Natural killer cell (primary cell): ENCODE measurements at regions not wholly inside any gene's neighbourhood (a gene's known extent, or its start where the extent isn't known, plus 50 kb on each side); places are given as distances from the start of the nearest gene placed in this dataset.

Experiments
- ATAC-seq, 3 donors: fragments of 150-1000 bp in 2 of 3; fragments of 200-7000 bp in 1 of 3; cut with Tn5 transposase; 1 replicate in 1 of 3; 2 replicates in 2 of 3; pipeline ENCODE4 v1.10.0; 2021; ENCODE audit warnings: mild to moderate bottlenecking in 2 of 3, moderate library complexity in 2 of 3
- DNase-seq, 2 donors: peaks; one replicate each; pipeline versions ENCODE4 v3.0.0 to v3.0.0-alpha.2; 2013 to 2021; ENCODE audit warnings: mixed read lengths in 1 of 2
- H3K27ac ChIP-seq: one replicate; pipeline ENCODE4 v1.5.1; 2013; ENCODE audit warnings: mild to moderate bottlenecking, low read length
- H3K27me3 ChIP-seq: one replicate; pipeline ENCODE4 v1.6.1; 2013; ENCODE audit warnings: low read length; ENCODE audit not compliant: control insufficient read depth, insufficient read depth
- H3K36me3 ChIP-seq: one replicate; pipeline ENCODE4 v1.6.1; 2013; ENCODE audit warnings: low read length; ENCODE audit not compliant: control insufficient read depth, insufficient read depth
- H3K4me1 ChIP-seq: one replicate; pipeline ENCODE4 v1.6.1; 2013; ENCODE audit warnings: low read length; ENCODE audit not compliant: control insufficient read depth, insufficient read depth
- H3K4me3 ChIP-seq: one replicate; pipeline ENCODE4 v1.5.1; 2013; ENCODE audit warnings: low read length
- H3K9me3 ChIP-seq: one replicate; pipeline ENCODE4 v1.6.1; 2013; ENCODE audit warnings: low read length; ENCODE audit not compliant: control insufficient read depth, insufficient read depth
- H3K27ac Mint-ChIP-seq, 2 donors: one replicate each; pipeline ENCODE4 v1.8.0; 2022; ENCODE audit warnings: mild to moderate bottlenecking in 2 of 2, mixed read lengths in 2 of 2, moderate library complexity in 1 of 2
- H3K27me3 Mint-ChIP-seq, 2 donors: one replicate each; pipeline ENCODE4 v1.8.0; 2022; ENCODE audit warnings: low read depth in 2 of 2, mixed read lengths in 2 of 2
- H3K36me3 Mint-ChIP-seq: one replicate; pipeline ENCODE4 v1.8.0; 2022; ENCODE audit warnings: mixed read lengths
- H3K4me1 Mint-ChIP-seq, 2 donors: one replicate each; pipeline ENCODE4 v1.8.0; 2022; ENCODE audit warnings: mixed read lengths in 2 of 2
- H3K4me3 Mint-ChIP-seq: one replicate; pipeline ENCODE4 v1.8.0; 2022; ENCODE audit warnings: mild to moderate bottlenecking, moderate library complexity, mixed read lengths
- H3K9me3 Mint-ChIP-seq, 2 donors: one replicate each; pipeline ENCODE4 v1.8.0; 2022; ENCODE audit warnings: mixed read lengths in 2 of 2
- WGBS: methylation state at CpG from one replicate; pipeline ENCODE4 v1.1.7; 2013; ENCODE audit warnings: missing lambda C conversion rate; ENCODE audit not compliant: insufficient coverage; 5-methylcytosine and 5-hydroxymethylcytosine counted together
- intact Hi-C: fragments of 100-400 bp; cut with micrococcal nuclease; formaldehyde crosslinking; loops from one replicate; pipeline ENCODE4 v1.14.2; 2022
- TF ChIP-seq, protein P1 (sequence below): fragments of 200-600 bp; IDR thresholded peaks from one replicate; pipeline ENCODE4 v1.8.0; 2022; ENCODE audit warnings: antibody characterized with exemption

DNA sequence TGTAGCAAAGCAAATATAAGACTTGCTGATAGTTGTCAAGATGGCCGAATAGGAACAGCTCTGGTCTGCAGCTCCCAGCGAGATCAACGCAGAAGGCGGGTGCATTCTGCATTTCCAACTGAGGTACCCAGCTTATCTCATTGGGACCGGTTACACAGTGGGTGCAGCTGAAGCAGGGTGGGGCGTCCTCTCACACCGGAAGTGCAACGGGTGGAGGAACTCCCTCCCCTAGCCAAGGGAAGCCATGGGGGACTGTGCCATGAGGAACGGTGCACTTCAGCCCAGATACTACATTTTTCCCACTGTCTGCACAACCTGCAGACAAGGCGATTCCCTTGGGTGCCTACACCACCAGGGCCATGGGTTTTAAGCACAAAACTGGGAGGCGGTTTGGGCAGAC, 382.3 kb upstream of the EMCN start:
- H3K9me3 Mint-ChIP-seq, result no peaks in the 10 kb centered on the region
- WGBS, result 97% methylated on average over 11 of the region's 11 CpGs
- Histone ChIP-seq H3K4me3 (no peak overlapping the region), H3K4me1 (peaks cover 4% of the 10 kb centered on the region), H3K27ac (no peak overlapping the region), H3K9me3 (no peaks in the 10 kb centered on the region), H3K27me3 (no peaks in the 10 kb centered on the region), H3K36me3 (no peaks in the 10 kb centered on the region)
- DNase-seq, result no peak
- TF ChIP-seq, protein P1, sequence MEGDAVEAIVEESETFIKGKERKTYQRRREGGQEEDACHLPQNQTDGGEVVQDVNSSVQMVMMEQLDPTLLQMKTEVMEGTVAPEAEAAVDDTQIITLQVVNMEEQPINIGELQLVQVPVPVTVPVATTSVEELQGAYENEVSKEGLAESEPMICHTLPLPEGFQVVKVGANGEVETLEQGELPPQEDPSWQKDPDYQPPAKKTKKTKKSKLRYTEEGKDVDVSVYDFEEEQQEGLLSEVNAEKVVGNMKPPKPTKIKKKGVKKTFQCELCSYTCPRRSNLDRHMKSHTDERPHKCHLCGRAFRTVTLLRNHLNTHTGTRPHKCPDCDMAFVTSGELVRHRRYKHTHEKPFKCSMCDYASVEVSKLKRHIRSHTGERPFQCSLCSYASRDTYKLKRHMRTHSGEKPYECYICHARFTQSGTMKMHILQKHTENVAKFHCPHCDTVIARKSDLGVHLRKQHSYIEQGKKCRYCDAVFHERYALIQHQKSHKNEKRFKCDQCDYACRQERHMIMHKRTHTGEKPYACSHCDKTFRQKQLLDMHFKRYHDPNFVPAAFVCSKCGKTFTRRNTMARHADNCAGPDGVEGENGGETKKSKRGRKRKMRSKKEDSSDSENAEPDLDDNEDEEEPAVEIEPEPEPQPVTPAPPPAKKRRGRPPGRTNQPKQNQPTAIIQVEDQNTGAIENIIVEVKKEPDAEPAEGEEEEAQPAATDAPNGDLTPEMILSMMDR, result no peak
- peaks cover 8 to 11% of the 10 kb centered on the region in 2 donors for H3K27me3 Mint-ChIP-seq
- no peak overlapping the region for H3K4me3 Mint-ChIP-seq
- H3K36me3 Mint-ChIP-seq, result no peaks in the 10 kb centered on the region
- H3K27ac Mint-ChIP-seq, result no peak overlapping the region
- ATAC-seq, result no peak
- peaks cover 12% of the 10 kb centered on the region in 2 donors for H3K4me1 Mint-ChIP-seq
- intact Hi-C loops, result no loop called here

DNA sequence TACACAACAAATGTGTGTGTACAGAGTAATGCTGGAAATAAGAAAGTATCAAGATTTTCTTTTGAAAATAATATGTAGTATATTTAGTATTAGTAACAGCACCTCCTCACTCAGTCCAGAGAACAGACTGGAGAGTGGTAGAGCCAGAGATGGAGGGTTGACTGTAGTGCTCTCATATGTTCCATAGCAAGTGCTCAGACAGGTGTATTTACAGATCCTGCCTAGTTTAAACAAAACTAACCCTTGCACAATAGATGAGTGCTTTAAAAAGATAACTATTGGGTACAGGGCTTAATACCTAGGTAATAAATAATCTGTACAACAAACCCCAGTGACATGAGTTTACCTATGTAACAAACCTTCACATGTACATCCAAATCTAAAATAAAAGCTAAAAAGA, 381.0 kb upstream of the EMCN start:
- ATAC-seq (no peak), DNase-seq (no peak)
- peaks cover 4% of the 10 kb centered on the region for H3K4me1 ChIP-seq
- H3K4me1 Mint-ChIP-seq, result peaks cover 17 to 18% of the 10 kb centered on the region in 2 donors
- no peak overlapping the region for H3K4me3 Mint-ChIP-seq
- no peaks in the 10 kb centered on the region for H3K36me3 ChIP-seq
- no peaks in the 10 kb centered on the region for H3K27me3 ChIP-seq
- no peaks in the 10 kb centered on the region for H3K9me3 Mint-ChIP-seq
- H3K9me3 ChIP-seq, result no peaks in the 10 kb centered on the region
- H3K27ac Mint-ChIP-seq, result no peak overlapping the region
- H3K36me3 Mint-ChIP-seq, result no peaks in the 10 kb centered on the region
- H3K27me3 Mint-ChIP-seq, result peaks cover 8 to 11% of the 10 kb centered on the region in 2 donors
- intact Hi-C loops, result no loop called here
- no peak overlapping the region for H3K4me3 ChIP-seq
- TF ChIP-seq, protein P1, result no peak
- H3K27ac ChIP-seq, result no peak overlapping the region

DNA sequence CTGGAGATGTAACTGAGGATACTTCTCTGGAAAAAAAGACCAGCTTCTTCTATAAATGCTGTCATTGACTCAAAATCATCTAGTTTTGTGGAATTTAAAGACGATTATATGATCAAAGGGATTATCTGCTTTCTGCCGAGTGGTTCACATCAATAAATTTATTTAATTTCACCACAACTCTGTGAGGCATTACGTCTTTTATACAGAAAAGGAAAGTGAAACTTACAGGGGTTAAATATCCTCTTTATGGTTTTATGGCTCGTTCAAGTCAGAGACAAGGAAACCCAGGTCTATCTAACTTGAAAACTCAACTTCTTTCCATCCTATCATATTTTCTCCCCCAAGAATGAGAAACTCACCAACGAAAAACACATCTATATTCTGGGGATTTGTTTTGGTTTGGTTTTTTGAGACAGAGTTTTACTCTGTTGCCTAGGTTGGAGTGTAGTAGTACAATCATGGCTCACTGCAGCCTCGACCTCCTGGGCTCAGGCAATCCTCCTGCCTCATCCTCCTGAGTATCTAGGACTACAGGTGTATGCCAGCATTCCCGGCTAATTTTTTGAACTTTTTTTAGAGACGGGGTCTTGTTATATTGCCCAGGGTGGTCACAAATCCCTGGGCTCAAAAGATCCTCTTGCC, 377.9 kb upstream of the EMCN start:
- ATAC-seq, result peak; percentile 75 to 79 (median 79)
- peak in 1 of 2 donors; percentile 48 for DNase-seq
- H3K4me1 Mint-ChIP-seq, result peaks cover 17 to 18% of the 10 kb centered on the region in 2 donors
- H3K4me3 ChIP-seq, result peak overlapping the region; percentile 42
- no peaks in the 10 kb centered on the region for H3K9me3 ChIP-seq
- WGBS, result 61% methylated on average over 4 of the region's 8 CpGs
- TF ChIP-seq, protein P1, result no peak
- no peaks in the 10 kb centered on the region for H3K27me3 ChIP-seq
- peak overlapping the region; percentile 76 to 78 for H3K27ac Mint-ChIP-seq
- no peaks in the 10 kb centered on the region for H3K27me3 Mint-ChIP-seq
- peaks cover 4% of the 10 kb centered on the region for H3K4me1 ChIP-seq
- H3K36me3 ChIP-seq, result no peaks in the 10 kb centered on the region
- H3K27ac ChIP-seq, result peak overlapping the region; percentile 34
- H3K4me3 Mint-ChIP-seq, result peak overlapping the region; percentile 93
- peaks cover 1% of the 10 kb centered on the region for H3K36me3 Mint-ChIP-seq
- peaks cover 0 to 2% of the 10 kb centered on the region in 2 donors for H3K9me3 Mint-ChIP-seq
- intact Hi-C loops, result no loop called here

DNA sequence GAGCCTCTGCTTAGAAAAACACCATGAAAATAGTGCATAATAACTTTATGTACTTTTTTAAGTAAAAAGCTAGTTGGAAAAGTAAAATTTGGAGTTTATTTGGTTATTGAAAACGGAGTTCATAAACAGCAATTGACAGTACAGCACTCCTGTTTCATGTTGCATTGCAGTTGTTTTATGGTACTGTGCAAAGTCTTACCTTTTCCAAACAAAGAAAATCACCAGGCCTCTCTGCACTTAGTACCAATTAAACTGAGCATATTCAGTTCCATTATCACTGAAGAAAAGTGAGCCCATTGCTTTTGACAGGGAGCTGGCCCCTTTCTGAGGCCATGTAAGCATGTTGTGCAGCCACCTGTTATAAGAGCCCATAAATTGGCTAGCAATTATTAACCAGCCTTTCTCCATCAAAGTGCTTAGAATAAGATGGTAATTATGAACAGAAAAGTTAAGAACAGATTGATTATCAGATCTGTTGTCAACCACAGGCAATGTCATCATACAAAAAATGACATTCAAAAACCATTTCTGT, 376.6 kb upstream of the EMCN start:
- H3K4me3 Mint-ChIP-seq, result peak overlapping the region; percentile 93
- ATAC-seq, result no peak
- TF ChIP-seq, protein P1, result no peak

More for the DNA sequence above, 376.6 kb upstream of the EMCN start:
- H3K4me3 ChIP-seq, result no peak overlapping the region
- Mint-ChIP-seq H3K9me3 (peaks cover 0 to 2% of the 10 kb centered on the region in 2 donors), H3K36me3 (peaks cover 8% of the 10 kb centered on the region), H3K27ac (peak overlapping the region; percentile 76 to 78), H3K4me1 (peaks cover 17 to 18% of the 10 kb centered on the region in 2 donors), H3K27me3 (no peaks in the 10 kb centered on the region)
- no peaks in the 10 kb centered on the region for H3K27me3 ChIP-seq
- DNase-seq, result no peak
- intact Hi-C loops, result no loop called here
- H3K4me1 ChIP-seq, result peaks cover 4% of the 10 kb centered on the region
- no peak overlapping the region for H3K27ac ChIP-seq
- 83% methylated on average over 1 of the region's 1 CpG for WGBS
- H3K36me3 ChIP-seq, result no peaks in the 10 kb centered on the region
- no peaks in the 10 kb centered on the region for H3K9me3 ChIP-seq
